GM21619 (cell line): ENCODE measurements at regions not wholly inside any gene's neighbourhood (a gene's known extent, or its start where the extent isn't known, plus 50 kb on each side); places are given as distances from the start of the nearest gene placed in this dataset.
"Not testable (repeated sequence)": the region's sequence is repeated elsewhere in the genome, so short reads cannot be mapped to it uniquely, and the experiment has no call there.

Experiments
- ATAC-seq: cut with Tn5 transposase; IDR thresholded peaks from one replicate; pipeline ENCODE4 v1.9.1; 2021; ENCODE audit not compliant: unreplicated experiment

DNA sequence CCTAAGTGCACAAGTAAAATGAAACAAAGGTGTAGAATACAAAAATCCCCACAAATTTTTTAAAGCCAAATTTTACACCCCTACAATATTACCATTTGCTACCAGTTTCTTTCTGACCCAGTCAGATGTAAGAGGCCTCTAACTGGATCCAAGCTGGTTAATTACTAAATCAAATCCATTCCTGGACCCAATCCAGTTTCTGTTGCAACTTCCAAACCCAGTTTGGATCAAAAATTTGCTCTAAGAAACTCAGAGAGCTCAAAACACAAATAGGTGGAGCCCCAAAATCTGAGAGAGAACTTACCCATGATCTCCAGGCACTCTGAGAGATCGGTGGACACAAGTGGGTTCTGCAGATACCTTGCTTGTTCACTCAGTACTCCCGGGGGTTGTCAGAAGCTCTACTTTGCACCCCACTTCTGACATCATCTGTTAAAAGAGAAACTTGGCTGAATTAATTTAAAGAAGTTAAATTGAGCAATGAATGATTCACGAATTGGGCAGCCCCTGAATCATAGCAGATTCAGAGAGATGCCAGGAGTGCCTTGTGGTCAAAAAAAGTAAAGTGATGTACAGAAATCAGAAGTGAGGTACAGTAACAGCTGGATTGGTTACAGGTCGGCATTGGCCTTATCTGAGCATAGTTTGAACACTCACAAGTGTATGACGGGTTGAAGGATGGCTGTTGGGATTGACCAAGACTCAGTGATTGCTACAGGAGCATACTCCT is 448.0 kb downstream of the KCNT2 start:
- ATAC-seq = no peak

DNA sequence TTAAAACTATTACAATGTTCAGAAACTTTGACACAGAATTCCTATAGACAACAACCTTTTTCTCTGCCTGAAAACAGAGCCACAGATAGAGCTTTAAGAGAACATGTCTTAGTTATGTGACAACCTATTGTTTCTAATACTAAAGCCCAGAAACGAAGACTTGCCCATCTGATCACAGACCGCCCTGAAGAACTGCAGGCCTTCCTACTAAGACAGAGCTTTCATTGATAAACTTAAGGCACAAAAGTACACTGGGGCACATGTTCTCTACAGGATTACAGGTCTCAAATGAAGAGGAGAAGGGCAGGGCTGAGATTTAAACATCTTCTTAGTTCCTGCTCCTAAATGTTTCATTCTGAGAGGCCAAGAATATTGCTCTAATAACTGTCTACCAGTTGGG is 452.7 kb downstream of the KCNT2 start:
- no peak for ATAC-seq

- no peak for ATAC-seq
These were observed 455.3 kb downstream of the KCNT2 start for GRCh38 chr1:196152975-196153374.

- ATAC-seq = no peak
These were observed 456.2 kb downstream of the KCNT2 start for GRCh38 chr1:196152086-196152485.

- ATAC-seq = no peak
These were observed 459.8 kb downstream of the KCNT2 start for GRCh38 chr1:196148367-196148970.

DNA sequence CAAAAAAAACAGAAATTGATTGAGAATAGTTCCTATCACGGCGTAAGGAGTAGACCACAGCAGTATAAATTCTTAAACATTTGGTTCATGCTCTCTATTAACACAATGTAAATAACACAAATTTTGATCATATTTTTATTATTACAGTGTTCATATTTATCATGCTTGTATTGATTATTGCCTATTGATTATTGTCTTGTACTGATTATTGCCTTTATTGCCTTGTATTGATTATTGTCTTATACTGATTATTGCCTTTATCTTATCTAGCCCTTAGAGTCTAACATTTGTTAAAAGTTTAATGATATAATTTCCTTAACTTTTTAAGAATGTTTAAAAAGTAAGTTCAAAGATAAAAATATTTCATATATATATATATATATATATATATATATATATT is 460.7 kb downstream of the KCNT2 start:
- no peak for ATAC-seq

- ATAC-seq = not testable (repeated sequence)
These were observed 463.1 kb downstream of the KCNT2 start for GRCh38 chr1:196145151-196145550.

- no peak for ATAC-seq
These were observed 463.7 kb downstream of the KCNT2 start for GRCh38 chr1:196144588-196144987.

DNA sequence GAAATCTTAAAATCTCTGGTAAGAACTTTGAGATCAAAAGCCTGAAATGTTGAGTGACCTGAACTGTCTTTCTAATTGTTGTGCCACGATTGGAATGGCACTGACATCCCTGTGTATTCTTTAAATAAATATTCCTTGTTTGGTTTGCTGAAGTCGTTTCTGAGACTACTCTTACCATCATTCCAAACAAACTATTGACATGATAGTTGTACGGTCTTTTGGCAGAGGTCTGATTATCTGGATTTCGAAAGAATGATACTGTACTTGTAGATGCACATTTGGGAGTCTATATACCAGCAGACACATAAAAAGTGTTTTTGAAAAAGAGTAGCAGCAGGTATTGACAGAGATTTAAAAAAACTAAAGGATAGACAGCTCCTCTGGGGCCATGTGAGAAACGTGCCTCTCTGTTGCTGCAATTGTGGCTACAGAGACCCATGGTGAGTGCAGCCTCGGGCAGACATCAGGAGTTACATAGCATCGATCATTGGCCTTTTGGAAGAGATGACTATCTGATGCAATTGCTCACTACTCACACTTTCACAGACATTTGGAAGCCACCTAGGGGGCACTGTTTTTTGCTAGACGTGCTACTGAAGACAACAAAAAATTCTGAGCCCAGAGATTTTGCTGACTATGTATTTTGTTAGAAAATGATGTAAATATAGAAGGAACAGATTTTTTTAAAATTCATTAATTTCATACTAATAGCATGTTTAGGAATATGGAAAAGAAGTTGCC is 464.5 kb downstream of the KCNT2 start:
- no peak for ATAC-seq

- ATAC-seq = no peak
These were observed 466.1 kb downstream of the KCNT2 start for GRCh38 chr1:196142111-196142640.

GRCh38 chr1:196136396-196136795 is 471.8 kb downstream of the KCNT2 start:
- ATAC-seq = no peak

- ATAC-seq = no peak
These were observed 476.5 kb downstream of the KCNT2 start for GRCh38 chr1:196131691-196132090.

DNA sequence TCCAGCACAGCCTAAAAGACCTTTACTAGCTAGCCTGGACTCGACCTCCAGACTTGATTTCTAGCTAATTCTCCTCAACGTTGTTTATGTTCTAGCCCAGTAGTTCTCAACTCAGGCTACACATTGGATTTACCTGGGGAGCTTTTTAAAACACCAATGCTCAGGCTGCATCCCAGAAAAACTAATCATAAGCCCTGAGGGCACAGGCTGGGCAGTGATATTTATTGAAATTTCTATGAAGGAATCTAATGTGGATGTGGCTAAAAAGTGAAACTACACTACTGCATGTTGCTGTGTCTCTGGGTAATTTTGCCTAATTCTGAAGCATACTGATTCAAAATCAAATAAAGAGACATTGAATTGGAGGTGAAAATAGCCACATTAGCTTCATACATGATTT is 479.4 kb downstream of the KCNT2 start:
- no peak for ATAC-seq

GRCh38 chr1:196121181-196121580 is 487.1 kb downstream of the KCNT2 start:
- ATAC-seq = no peak

- ATAC-seq = no peak
These were observed 492.6 kb downstream of the KCNT2 start for GRCh38 chr1:196115646-196116045.

DNA sequence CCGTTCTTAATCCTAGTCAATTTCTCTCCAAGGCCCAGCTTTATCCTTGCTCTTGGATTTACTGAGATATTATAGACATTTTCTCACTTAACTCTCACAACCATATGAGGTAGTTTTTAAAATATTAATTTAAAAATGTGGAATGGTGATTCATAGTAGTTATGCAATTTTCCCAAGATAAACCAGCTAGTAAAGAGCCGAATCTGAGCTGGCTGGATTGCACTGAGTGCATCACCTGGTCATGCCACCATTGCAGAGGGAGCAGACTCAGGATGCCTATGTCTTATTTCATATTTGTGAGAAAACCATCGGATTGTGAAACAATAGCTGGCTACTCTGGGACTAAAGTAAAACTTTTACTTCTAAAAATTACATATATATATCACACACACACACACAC is 494.0 kb downstream of the KCNT2 start:
- ATAC-seq = no peak

- not testable (repeated sequence) for ATAC-seq
These were observed 499.2 kb downstream of the KCNT2 start for GRCh38 chr1:196108990-196109389.

DNA sequence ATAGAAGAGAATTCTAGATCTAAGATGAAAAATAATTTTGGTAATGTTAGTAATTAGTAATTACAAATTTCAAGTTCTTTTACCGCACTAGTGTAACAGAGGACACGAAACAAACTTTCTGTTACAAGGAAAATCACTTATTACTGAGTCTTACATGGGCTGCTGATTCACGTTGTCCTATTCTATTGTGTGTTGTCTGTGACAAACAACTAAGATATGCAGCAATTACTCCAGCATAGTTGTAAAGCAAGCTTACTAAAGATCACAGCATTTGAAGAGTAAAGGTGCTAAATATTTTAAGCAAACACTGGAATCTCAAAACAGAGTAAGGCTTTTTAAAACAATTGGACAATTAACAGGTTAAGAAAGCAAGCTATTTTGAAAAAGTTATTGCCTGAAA is 502.3 kb downstream of the KCNT2 start:
- no peak for ATAC-seq

GRCh38 chr1:196102826-196103225 is 505.4 kb downstream of the KCNT2 start:
- no peak for ATAC-seq

GRCh38 chr1:196098000-196098399 is 510.2 kb downstream of the KCNT2 start:
- ATAC-seq = no peak

- no peak for ATAC-seq
These were observed 513.4 kb downstream of the KCNT2 start for GRCh38 chr1:196094821-196095220.
